Lower lobe of right lung (tissue), 2 donors: ENCODE measurements at regions not wholly inside any gene's neighbourhood (a gene's known extent, or its start where the extent isn't known, plus 50 kb on each side); places are given as distances from the start of the nearest gene placed in this dataset.

ENCODE experiments used
- ATAC-seq, 2 donors: fragments of 200-7000 bp; cut with Tn5 transposase; one replicate each; pipeline ENCODE4 v1.9.1; 2020 to 2022; ENCODE audit warnings: mild to moderate bottlenecking in 2 of 2, moderate library complexity in 2 of 2
- DNase-seq: peaks from one replicate; pipeline ENCODE4 v3.0.0-alpha.2; 2020
- H3K27ac ChIP-seq: fragments of 200-600 bp; one replicate; pipeline ENCODE4 v1.8.0; 2022
- H3K27me3 ChIP-seq: fragments of 200-600 bp; one replicate; pipeline ENCODE4 v1.8.0; 2022; ENCODE audit warnings: low read depth
- H3K36me3 ChIP-seq: fragments of 200-600 bp; one replicate; pipeline ENCODE4 v1.8.0; 2022; ENCODE audit warnings: mild to moderate bottlenecking
- H3K4me1 ChIP-seq: fragments of 200-600 bp; one replicate; pipeline ENCODE4 v1.8.0; 2022
- H3K4me3 ChIP-seq: fragments of 200-600 bp; one replicate; pipeline ENCODE4 v1.8.0; 2022; ENCODE audit warnings: mild to moderate bottlenecking
- H3K9me3 ChIP-seq: fragments of 200-600 bp; one replicate; pipeline ENCODE4 v1.8.0; 2022
- intact Hi-C: fragments of 100-400 bp; cut with DNase I; formaldehyde crosslinking; loops from one replicate; pipeline ENCODE4 v1.11.0; 2022
- TF ChIP-seq, protein P1 (sequence below): fragments of 200-600 bp; IDR thresholded peaks from one replicate; pipeline ENCODE4 v1.8.0; 2022; ENCODE audit warnings: antibody characterized with exemption, mild to moderate bottlenecking
- donor health status: DM: no; HTN: yes; CAD: no; lungs with severe emphysema.

DNA sequence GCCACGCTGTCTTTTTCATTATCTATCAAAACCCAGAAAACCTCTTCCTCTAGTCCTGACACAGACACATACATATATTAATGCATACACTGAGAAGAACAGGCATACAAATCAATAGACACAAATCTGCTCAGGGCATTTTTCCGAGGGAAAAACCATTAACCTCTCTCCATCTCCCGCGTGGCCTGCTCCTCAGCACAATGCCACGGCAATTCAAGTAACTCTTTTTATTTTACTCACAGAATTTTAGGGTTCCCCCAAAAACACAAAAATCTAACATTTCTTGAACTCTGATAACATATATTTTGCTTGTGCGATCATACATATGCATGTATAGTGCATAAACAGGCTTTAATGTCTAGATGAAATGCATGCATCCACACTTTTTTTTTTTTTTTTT lies 110.8 kb upstream of the NSMCE3 start:
- no peak overlapping the region for H3K4me3 ChIP-seq
- H3K4me1 ChIP-seq = no peaks in the 10 kb centered on the region
- no peaks in the 10 kb centered on the region for H3K27me3 ChIP-seq
- H3K36me3 ChIP-seq = no peaks in the 10 kb centered on the region
- ATAC-seq (no peak), DNase-seq (no peak)
- H3K27ac ChIP-seq = no peak overlapping the region
- intact Hi-C loops = no loop called here
- TF ChIP-seq, protein P1, sequence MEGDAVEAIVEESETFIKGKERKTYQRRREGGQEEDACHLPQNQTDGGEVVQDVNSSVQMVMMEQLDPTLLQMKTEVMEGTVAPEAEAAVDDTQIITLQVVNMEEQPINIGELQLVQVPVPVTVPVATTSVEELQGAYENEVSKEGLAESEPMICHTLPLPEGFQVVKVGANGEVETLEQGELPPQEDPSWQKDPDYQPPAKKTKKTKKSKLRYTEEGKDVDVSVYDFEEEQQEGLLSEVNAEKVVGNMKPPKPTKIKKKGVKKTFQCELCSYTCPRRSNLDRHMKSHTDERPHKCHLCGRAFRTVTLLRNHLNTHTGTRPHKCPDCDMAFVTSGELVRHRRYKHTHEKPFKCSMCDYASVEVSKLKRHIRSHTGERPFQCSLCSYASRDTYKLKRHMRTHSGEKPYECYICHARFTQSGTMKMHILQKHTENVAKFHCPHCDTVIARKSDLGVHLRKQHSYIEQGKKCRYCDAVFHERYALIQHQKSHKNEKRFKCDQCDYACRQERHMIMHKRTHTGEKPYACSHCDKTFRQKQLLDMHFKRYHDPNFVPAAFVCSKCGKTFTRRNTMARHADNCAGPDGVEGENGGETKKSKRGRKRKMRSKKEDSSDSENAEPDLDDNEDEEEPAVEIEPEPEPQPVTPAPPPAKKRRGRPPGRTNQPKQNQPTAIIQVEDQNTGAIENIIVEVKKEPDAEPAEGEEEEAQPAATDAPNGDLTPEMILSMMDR = no peak
- H3K9me3 ChIP-seq = no peaks in the 10 kb centered on the region

DNA sequence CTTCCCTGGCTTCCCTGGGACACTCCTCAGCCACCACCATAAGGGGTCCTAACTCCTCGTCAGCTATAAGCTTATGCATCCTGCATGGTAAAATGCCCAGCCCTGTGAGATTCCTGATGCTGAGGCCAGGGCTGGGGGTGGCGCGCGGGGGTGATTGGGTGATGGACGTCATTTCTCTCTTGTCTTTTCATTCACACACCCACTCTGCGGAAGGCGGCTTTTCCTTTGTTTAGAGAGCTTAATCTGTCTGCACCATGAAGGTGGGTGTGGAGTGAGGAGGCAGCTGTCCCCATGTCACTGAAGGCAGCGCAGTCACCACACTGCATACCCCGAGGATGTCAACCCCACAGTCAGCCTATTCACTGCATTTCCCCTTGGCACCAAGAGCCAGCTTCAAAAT lies 110.0 kb upstream of the NSMCE3 start:
- DNase-seq (no peak), ATAC-seq (no peak)
- no peak overlapping the region for H3K4me3 ChIP-seq
- no peak overlapping the region for H3K27ac ChIP-seq
- no peaks in the 10 kb centered on the region for H3K27me3 ChIP-seq
- intact Hi-C loops = no loop called here
- H3K36me3 ChIP-seq = no peaks in the 10 kb centered on the region
- H3K4me1 ChIP-seq = no peaks in the 10 kb centered on the region
- TF ChIP-seq, protein P1 = no peak
- no peaks in the 10 kb centered on the region for H3K9me3 ChIP-seq

DNA sequence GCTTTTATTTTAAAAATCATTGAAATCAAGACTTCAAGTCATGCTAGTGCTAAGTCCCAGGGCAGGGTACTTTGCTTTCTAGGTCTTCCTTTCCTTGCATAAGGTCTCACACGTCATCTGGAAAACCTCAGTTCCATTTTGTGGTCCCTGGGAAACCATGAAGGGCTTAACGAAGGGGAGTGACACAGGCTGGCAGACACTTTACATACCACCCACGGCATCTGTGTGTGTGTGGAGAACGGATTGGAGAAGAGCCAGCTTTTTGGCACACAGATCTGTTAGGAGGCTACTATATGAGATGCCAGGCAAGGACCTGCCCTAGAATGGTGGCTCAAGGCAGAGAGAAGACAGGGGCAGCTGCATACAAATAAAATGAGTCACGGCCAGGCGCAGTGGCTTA lies 107.5 kb upstream of the NSMCE3 start:
- ATAC-seq (no peak), DNase-seq (no peak)
- TF ChIP-seq, protein P1 = no peak
- Histone ChIP-seq H3K36me3 (no peaks in the 10 kb centered on the region), H3K27me3 (no peaks in the 10 kb centered on the region), H3K4me3 (no peak overlapping the region), H3K27ac (no peak overlapping the region), H3K9me3 (no peaks in the 10 kb centered on the region), H3K4me1 (no peaks in the 10 kb centered on the region)
- intact Hi-C loops = no loop called here

GRCh38 chr15:29376590-29376989 lies 107.0 kb upstream of the NSMCE3 start:
- no peak for DNase-seq
- intact Hi-C loops = no loop called here

DNA sequence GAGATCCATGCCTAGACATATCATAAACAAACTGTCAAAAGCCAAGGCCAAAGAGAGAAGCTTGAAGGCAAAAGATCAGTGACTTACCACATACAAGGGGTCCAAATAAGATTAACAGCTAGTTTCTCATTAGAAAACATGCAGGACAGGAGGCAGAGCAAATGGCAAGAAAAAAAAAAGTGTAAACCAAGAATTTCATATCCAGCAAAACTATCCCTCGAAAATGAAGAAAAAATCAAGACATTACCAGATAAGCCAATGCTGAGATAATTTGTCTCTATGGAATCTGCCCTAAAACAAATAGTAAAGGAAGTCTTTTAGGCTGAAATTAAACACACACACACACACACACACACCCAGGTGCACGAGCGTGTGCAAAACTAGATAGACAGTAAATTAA lies 99.6 kb upstream of the NSMCE3 start:
- Histone ChIP-seq H3K9me3 (peaks cover 11% of the 10 kb centered on the region), H3K4me3 (no peak overlapping the region), H3K4me1 (no peaks in the 10 kb centered on the region), H3K27ac (no peak overlapping the region), H3K27me3 (no peaks in the 10 kb centered on the region), H3K36me3 (no peaks in the 10 kb centered on the region)
- ATAC-seq (no peak), DNase-seq (no peak)
- TF ChIP-seq, protein P1 = no peak
- intact Hi-C loops = no loop called here

More at GRCh38 chr15:29376590-29376989, 107.0 kb upstream of the NSMCE3 start:
- ATAC-seq = no peak
- TF ChIP-seq, protein P1 = no peak
- H3K27ac ChIP-seq = no peak overlapping the region
- H3K27me3 ChIP-seq = no peaks in the 10 kb centered on the region
- H3K4me3 ChIP-seq = no peak overlapping the region
- H3K4me1 ChIP-seq = no peaks in the 10 kb centered on the region
- no peaks in the 10 kb centered on the region for H3K9me3 ChIP-seq
- H3K36me3 ChIP-seq = no peaks in the 10 kb centered on the region
